ENCODE measurements at regions not wholly inside any gene's neighbourhood (a gene's known extent, or its start where the extent isn't known, plus 50 kb on each side); places are given as distances from the start of the nearest gene placed in this dataset.

DNA sequence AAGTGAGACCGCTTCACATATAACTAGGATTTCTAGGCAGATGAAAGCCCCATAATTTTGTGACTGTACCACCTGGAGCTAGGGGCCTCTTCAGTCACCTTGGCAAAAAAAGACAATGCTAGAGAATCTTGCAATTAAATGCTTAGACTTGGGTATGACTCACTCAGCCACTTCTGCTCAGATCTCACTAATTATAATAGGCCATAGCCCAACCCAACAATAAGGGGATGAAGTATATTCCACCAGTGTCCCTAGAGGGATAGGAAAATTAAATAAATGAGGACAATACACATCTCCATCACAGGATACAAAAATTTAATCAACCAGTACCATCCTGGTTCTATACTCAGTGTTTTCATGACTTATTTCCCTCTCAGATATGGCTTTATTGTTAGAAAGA, 1079.9 kb upstream of the C9orf72 start:
- TF ChIP-seq, protein P1, sequence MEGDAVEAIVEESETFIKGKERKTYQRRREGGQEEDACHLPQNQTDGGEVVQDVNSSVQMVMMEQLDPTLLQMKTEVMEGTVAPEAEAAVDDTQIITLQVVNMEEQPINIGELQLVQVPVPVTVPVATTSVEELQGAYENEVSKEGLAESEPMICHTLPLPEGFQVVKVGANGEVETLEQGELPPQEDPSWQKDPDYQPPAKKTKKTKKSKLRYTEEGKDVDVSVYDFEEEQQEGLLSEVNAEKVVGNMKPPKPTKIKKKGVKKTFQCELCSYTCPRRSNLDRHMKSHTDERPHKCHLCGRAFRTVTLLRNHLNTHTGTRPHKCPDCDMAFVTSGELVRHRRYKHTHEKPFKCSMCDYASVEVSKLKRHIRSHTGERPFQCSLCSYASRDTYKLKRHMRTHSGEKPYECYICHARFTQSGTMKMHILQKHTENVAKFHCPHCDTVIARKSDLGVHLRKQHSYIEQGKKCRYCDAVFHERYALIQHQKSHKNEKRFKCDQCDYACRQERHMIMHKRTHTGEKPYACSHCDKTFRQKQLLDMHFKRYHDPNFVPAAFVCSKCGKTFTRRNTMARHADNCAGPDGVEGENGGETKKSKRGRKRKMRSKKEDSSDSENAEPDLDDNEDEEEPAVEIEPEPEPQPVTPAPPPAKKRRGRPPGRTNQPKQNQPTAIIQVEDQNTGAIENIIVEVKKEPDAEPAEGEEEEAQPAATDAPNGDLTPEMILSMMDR (IDR thresholded peaks at IDR 0.05; ENCODE audit: insufficient read depth in 1 of 2, low read depth in 1 of 2, low read length in 1 of 2, severe bottlenecking in 1 of 2, unreplicated experiment in 1 of 2) = no peak
- Histone ChIP-seq H3K36me3 (ENCODE audit: control insufficient read depth, insufficient read depth, low read length) (no peaks in the 10 kb centered on the region), H3K4me1 (no peaks in the 10 kb centered on the region), H3K4me3 (ENCODE audit: low read depth, low read length) (no peak overlapping the region), H3K9me3 (no peaks in the 10 kb centered on the region), H3K27me3 (replicated peaks; ENCODE audit: control insufficient read depth, insufficient read depth, low read length) (no peaks in the 10 kb centered on the region)
- no peaks in the 10 kb centered on the region for H3K9me3 Mint-ChIP-seq (ENCODE audit: unreplicated experiment)
- CTCF ChIA-PET = no interaction called here
- no peaks in the 10 kb centered on the region for H3K27me3 Mint-ChIP-seq (ENCODE audit: insufficient read depth, unreplicated experiment)
- POLR2A ChIA-PET = no interaction called here
- H3K36me3 Mint-ChIP-seq (ENCODE audit: insufficient read depth, unreplicated experiment) = no peaks in the 10 kb centered on the region
- H3K4me1 Mint-ChIP-seq (ENCODE audit: low read depth, unreplicated experiment) = no peaks in the 10 kb centered on the region
- no TSS peak for BruUV-seq (replicated peaks)
- no peak overlapping the region for H3K27ac Mint-ChIP-seq (ENCODE audit: unreplicated experiment)
- no peak overlapping the region for H3K4me3 Mint-ChIP-seq (ENCODE audit: unreplicated experiment)
- intact Hi-C loops (cut with micrococcal nuclease; ENCODE audit: unreplicated experiment) = no loop called here
- no peak for DNase-seq

DNA sequence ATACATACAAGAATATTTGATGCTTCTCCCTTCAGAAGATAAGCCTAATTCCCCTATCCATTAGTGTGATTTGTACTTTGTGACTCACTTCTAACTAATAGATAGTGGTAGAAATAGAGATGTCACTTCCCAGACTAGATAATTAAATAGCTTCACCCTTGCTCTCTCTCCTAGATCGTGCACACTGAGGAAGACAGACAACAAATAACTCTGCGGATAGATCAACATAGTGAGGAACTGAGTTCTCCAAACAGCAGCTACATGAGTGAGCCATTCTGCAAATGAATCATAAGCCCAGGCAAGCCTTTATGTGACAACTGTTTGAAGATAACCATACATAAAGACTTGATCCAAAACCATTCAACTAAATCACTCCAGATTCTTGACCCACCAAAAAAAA, 1083.4 kb upstream of the C9orf72 start:
- Mint-ChIP-seq H3K36me3 (ENCODE audit: insufficient read depth, unreplicated experiment) (no peaks in the 10 kb centered on the region), H3K4me3 (ENCODE audit: unreplicated experiment) (no peak overlapping the region), H3K27me3 (ENCODE audit: insufficient read depth, unreplicated experiment) (no peaks in the 10 kb centered on the region), H3K9me3 (ENCODE audit: unreplicated experiment) (no peaks in the 10 kb centered on the region), H3K4me1 (ENCODE audit: low read depth, unreplicated experiment) (no peaks in the 10 kb centered on the region), H3K27ac (ENCODE audit: unreplicated experiment) (no peak overlapping the region)
- CTCF ChIA-PET = no interaction called here
- H3K4me3 ChIP-seq (ENCODE audit: low read depth, low read length) = no peak overlapping the region
- TF ChIP-seq, protein P1 (IDR thresholded peaks at IDR 0.05; ENCODE audit: insufficient read depth in 1 of 2, low read depth in 1 of 2, low read length in 1 of 2, severe bottlenecking in 1 of 2, unreplicated experiment in 1 of 2) = no peak
- no peak for DNase-seq
- H3K4me1 ChIP-seq = no peaks in the 10 kb centered on the region
- H3K9me3 ChIP-seq = no peaks in the 10 kb centered on the region
- POLR2A ChIA-PET = no interaction called here
- intact Hi-C loops (cut with micrococcal nuclease; ENCODE audit: unreplicated experiment) = no loop called here
- H3K27me3 ChIP-seq (replicated peaks; ENCODE audit: control insufficient read depth, insufficient read depth, low read length) = no peaks in the 10 kb centered on the region
- BruUV-seq (replicated peaks) = no TSS peak
- no peaks in the 10 kb centered on the region for H3K36me3 ChIP-seq (ENCODE audit: control insufficient read depth, insufficient read depth, low read length)

DNA sequence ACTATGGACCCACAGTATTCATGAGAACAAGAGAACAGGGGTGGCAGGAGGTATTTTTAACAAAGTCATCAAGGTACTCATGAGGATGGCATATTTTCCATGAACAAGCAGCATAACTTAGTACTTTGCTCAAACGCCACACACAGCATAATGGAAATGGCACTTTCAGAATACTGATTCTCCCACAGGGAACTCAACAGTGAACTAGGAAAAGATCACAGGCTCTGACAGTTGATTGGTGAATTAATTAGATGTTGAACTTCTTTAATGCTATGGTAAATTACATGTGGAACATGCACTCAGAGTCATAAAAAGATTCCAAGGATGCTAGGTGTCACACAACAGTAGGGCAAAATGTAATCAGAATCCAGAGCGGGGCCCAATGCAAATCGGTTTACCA, 1088.6 kb upstream of the C9orf72 start:
- H3K27me3 ChIP-seq (replicated peaks; ENCODE audit: control insufficient read depth, insufficient read depth, low read length) = no peaks in the 10 kb centered on the region
- no peak for DNase-seq
- no TSS peak for BruUV-seq (replicated peaks)
- POLR2A ChIA-PET = no interaction called here
- TF ChIP-seq, protein P1 (IDR thresholded peaks at IDR 0.05; ENCODE audit: insufficient read depth in 1 of 2, low read depth in 1 of 2, low read length in 1 of 2, severe bottlenecking in 1 of 2, unreplicated experiment in 1 of 2) = no peak
- H3K4me3 Mint-ChIP-seq (ENCODE audit: unreplicated experiment) = no peak overlapping the region
- no peaks in the 10 kb centered on the region for H3K36me3 ChIP-seq (ENCODE audit: control insufficient read depth, insufficient read depth, low read length)
- H3K9me3 ChIP-seq = no peaks in the 10 kb centered on the region
- intact Hi-C loops (cut with micrococcal nuclease; ENCODE audit: unreplicated experiment) = no loop called here
- no peaks in the 10 kb centered on the region for H3K36me3 Mint-ChIP-seq (ENCODE audit: insufficient read depth, unreplicated experiment)
- no peaks in the 10 kb centered on the region for H3K9me3 Mint-ChIP-seq (ENCODE audit: unreplicated experiment)
- H3K27ac Mint-ChIP-seq (ENCODE audit: unreplicated experiment) = no peak overlapping the region
- no peaks in the 10 kb centered on the region for H3K4me1 Mint-ChIP-seq (ENCODE audit: low read depth, unreplicated experiment)
- no peak overlapping the region for H3K4me3 ChIP-seq (ENCODE audit: low read depth, low read length)
- no peaks in the 10 kb centered on the region for H3K4me1 ChIP-seq
- H3K27me3 Mint-ChIP-seq (ENCODE audit: insufficient read depth, unreplicated experiment) = no peaks in the 10 kb centered on the region
- CTCF ChIA-PET = no interaction called here
